RWPE1 (cell line): ENCODE measurements at regions not wholly inside any gene's neighbourhood (a gene's known extent, or its start where the extent isn't known, plus 50 kb on each side); places are given as distances from the start of the nearest gene placed in this dataset.

Source experiments
- CTCF ChIA-PET: fragments of 350-600 bp; sonication (Branson Sonifier 250); formaldehyde crosslinking; extraction: SDS; loops from one replicate; lab custom pipeline; 2021; lab: Yijun Ruan, JAX
- POLR2A ChIA-PET: fragments of 400-600 bp; formaldehyde crosslinking; extraction: SDS; loops from one replicate; lab custom pipeline; 2020; ENCODE audit warnings: antibody characterized with exemption; ENCODE audit not compliant: low non-redundant PET; lab: Yijun Ruan, JAX
- DNase-seq: peaks from one replicate; pipeline ENCODE4 v3.0.0; 2012; ENCODE audit warnings: low spot score
- H3K27ac ChIP-seq: fragments of 450-650 bp; 2 replicates; pipeline ENCODE4 v1.5.1; 2017
- CTCF ChIP-seq: fragments of 450-650 bp; conservative IDR thresholded peaks from 2 replicates; pipeline ENCODE4 v1.5.1; 2017; ENCODE audit warnings: low read depth, mild to moderate bottlenecking

- no peak for DNase-seq
- no peak overlapping the region for H3K27ac ChIP-seq
- ChIA-PET POLR2A (no interaction called here), CTCF (no interaction called here)
- no peak for TF ChIP-seq CTCF
These were observed 307.4 kb upstream of the UMPS start for GRCh38 chr3:124422805-124423204.

GRCh38 chr3:124424396-124424795 is 305.9 kb upstream of the UMPS start:
- DNase-seq = no peak
- ChIA-PET CTCF (no interaction called here), POLR2A (no interaction called here)
- TF ChIP-seq CTCF = no peak
- H3K27ac ChIP-seq = no peak overlapping the region

- no peak for DNase-seq
- TF ChIP-seq CTCF = no peak
- POLR2A ChIA-PET = no interaction called here
- no peak overlapping the region for H3K27ac ChIP-seq
- CTCF ChIA-PET = no interaction called here
These were observed 304.3 kb upstream of the UMPS start for GRCh38 chr3:124425972-124426371.

GRCh38 chr3:124428372-124429128 is 301.7 kb upstream of the UMPS start:
- ChIA-PET CTCF (interaction anchor here (0.7 to 1.7 kb wide), 4 partner anchors 15 to 1177 kb away, joined by 3 read pairs; no protein-coding TSS in a partner anchor), POLR2A (interaction anchor here (0.5 kb wide), 1 partner anchor 107 kb away, joined by 3 read pairs; no protein-coding TSS in a partner anchor)
- DNase-seq = no peak
- no peak for TF ChIP-seq CTCF
- no peak overlapping the region for H3K27ac ChIP-seq

GRCh38 chr3:124429129-124429815 is 301.0 kb upstream of the UMPS start:
- CTCF ChIA-PET = interaction anchor here (0.6 to 1.7 kb wide), 3 partner anchors 39 to 623 kb away, joined by 3 to 5 read pairs (median 3); no protein-coding TSS in a partner anchor
- POLR2A ChIA-PET = interaction anchor here (0.5 kb wide), 1 partner anchor 106 kb away, joined by 3 read pairs; no protein-coding TSS in a partner anchor
- DNase-seq = peak; percentile 82
- no peak for TF ChIP-seq CTCF
- H3K27ac ChIP-seq = no peak overlapping the region

GRCh38 chr3:124431331-124431994 is 298.8 kb upstream of the UMPS start:
- ChIA-PET POLR2A (no interaction called here), CTCF (no interaction called here)
- no peak for TF ChIP-seq CTCF
- DNase-seq = no peak
- H3K27ac ChIP-seq = no peak overlapping the region
